Karpas-422 (cell line): ENCODE measurements at regions not wholly inside any gene's neighbourhood (a gene's known extent, or its start where the extent isn't known, plus 50 kb on each side); places are given as distances from the start of the nearest gene placed in this dataset.

ENCODE experiments used
- DNase-seq: peaks from one replicate; pipeline ENCODE4 v3.0.0-alpha.2; 2015
- H2AFZ ChIP-seq: fragments of 200-600 bp; sonication (generic); 2 replicates; pipeline ENCODE4 v1.6.1; 2014; ENCODE audit warnings: antibody characterized with exemption, low read length, mixed read lengths
- H3K27ac ChIP-seq: fragments of 200-600 bp; sonication (generic); 2 replicates; pipeline ENCODE4 v1.5.1; 2014; ENCODE audit warnings: mild to moderate bottlenecking, low read length, moderate library complexity
- H3K27me3 ChIP-seq: fragments of 200-600 bp; sonication (generic); 2 replicates; pipeline ENCODE4 v1.6.1; 2014; ENCODE audit warnings: low read length, mixed read lengths
- H3K36me3 ChIP-seq: fragments of 200-600 bp; sonication (generic); 2 replicates; pipeline ENCODE4 v1.6.1; 2014; ENCODE audit warnings: low read length, mixed read lengths; ENCODE audit not compliant: insufficient read depth
- H3K4me1 ChIP-seq: fragments of 200-600 bp; sonication (generic); 2 replicates; pipeline ENCODE4 v1.6.1; 2014; ENCODE audit warnings: mild to moderate bottlenecking, low read length, mixed read lengths
- H3K4me2 ChIP-seq: fragments of 200-600 bp; sonication (generic); 2 replicates; pipeline ENCODE4 v1.6.1; 2014; ENCODE audit warnings: low read length, low read depth, mild to moderate bottlenecking; ENCODE audit not compliant: poor library complexity, severe bottlenecking
- H3K4me3 ChIP-seq: fragments of 200-600 bp; sonication (generic); 2 replicates; pipeline ENCODE4 v1.5.1; 2014; ENCODE audit warnings: mild to moderate bottlenecking, antibody characterized with exemption, low read length, mixed read lengths
- H3K79me2 ChIP-seq: fragments of 200-600 bp; sonication (generic); 2 replicates; pipeline ENCODE4 v1.6.1; 2014; ENCODE audit warnings: mild to moderate bottlenecking, low read length, mixed read lengths
- H3K9ac ChIP-seq: fragments of 200-600 bp; sonication (generic); 2 replicates; pipeline ENCODE4 v1.6.0; 2014; ENCODE audit warnings: low read length
- H3K9me2 ChIP-seq: fragments of 200-600 bp; sonication (generic), shearing (Covaris generic); replicated peaks from 2 replicates; pipeline ENCODE4 v1.6.0; 2014; ENCODE audit warnings: mild to moderate bottlenecking, low read length, moderate library complexity; ENCODE audit not compliant: insufficient read depth
- H3K9me3 ChIP-seq: fragments of 300-700, 200-600 bp; sonication (generic); 2 replicates; pipeline ENCODE4 v1.6.1; 2014; ENCODE audit warnings: low read length, mixed read lengths
- H4K20me1 ChIP-seq: fragments of 200-600 bp; sonication (generic); 2 replicates; pipeline ENCODE4 v1.6.1; 2014; ENCODE audit warnings: mild to moderate bottlenecking, antibody characterized with exemption, low read length, low read depth; ENCODE audit not compliant: insufficient read depth

DNA sequence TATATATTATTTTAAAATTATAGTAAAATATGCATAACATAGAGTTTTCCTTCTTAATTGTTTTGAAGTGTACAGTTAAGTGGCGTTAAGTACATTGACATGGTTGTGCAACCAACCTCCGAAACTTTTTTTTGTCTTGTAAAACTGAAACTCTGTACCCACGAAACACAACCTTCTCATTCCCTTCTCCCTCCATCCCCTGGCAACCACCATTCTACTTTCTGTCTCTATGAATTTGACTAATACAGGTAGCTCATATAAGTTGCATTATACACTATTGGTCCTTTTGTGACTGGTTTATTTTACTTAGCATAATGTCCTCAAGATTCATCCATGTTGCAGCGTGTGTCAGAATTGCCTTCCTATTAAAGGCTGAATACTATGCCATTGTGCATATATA lies 179.4 kb downstream of the SATB1 start:
- Histone ChIP-seq H3K36me3 (no peaks in the 10 kb centered on the region), H2AFZ (no peak overlapping the region), H3K27ac (no peak overlapping the region), H3K4me1 (no peaks in the 10 kb centered on the region), H3K4me2 (no peak overlapping the region), H4K20me1 (no peaks in the 10 kb centered on the region), H3K27me3 (no peaks in the 10 kb centered on the region), H3K79me2 (no peaks in the 10 kb centered on the region), H3K9me3 (no peaks in the 10 kb centered on the region), H3K4me3 (no peak overlapping the region), H3K9ac (no peak overlapping the region), H3K9me2 (no peaks in the 10 kb centered on the region)
- no peak for DNase-seq

DNA sequence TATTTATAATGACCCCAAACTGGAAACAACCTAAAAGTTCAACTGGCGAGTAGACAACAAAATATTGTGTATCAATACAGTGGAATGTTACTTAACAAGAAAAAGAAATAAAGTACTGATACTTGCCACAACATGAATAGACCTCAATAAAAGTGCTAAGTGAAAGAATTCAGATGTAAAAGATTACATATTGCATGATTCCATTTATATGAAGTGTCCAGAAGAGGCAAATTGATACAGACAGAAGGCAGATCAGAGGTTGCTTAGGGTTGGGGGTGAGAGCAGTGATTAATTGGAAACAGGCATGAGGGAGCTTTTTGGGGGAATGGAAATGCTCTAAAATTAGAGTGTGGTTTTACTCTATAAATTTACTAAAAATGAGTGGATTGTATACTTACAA lies 183.3 kb downstream of the SATB1 start:
- DNase-seq, result no peak
- no peak overlapping the region for H3K27ac ChIP-seq
- no peaks in the 10 kb centered on the region for H3K9me3 ChIP-seq
- no peak overlapping the region for H3K4me3 ChIP-seq
- no peaks in the 10 kb centered on the region for H3K36me3 ChIP-seq
- H3K9ac ChIP-seq, result no peak overlapping the region
- no peaks in the 10 kb centered on the region for H3K4me1 ChIP-seq
- H3K9me2 ChIP-seq, result no peaks in the 10 kb centered on the region
- no peak overlapping the region for H3K4me2 ChIP-seq
- H2AFZ ChIP-seq, result no peak overlapping the region
- H3K79me2 ChIP-seq, result no peaks in the 10 kb centered on the region
- H4K20me1 ChIP-seq, result no peaks in the 10 kb centered on the region
- H3K27me3 ChIP-seq, result no peaks in the 10 kb centered on the region

DNA sequence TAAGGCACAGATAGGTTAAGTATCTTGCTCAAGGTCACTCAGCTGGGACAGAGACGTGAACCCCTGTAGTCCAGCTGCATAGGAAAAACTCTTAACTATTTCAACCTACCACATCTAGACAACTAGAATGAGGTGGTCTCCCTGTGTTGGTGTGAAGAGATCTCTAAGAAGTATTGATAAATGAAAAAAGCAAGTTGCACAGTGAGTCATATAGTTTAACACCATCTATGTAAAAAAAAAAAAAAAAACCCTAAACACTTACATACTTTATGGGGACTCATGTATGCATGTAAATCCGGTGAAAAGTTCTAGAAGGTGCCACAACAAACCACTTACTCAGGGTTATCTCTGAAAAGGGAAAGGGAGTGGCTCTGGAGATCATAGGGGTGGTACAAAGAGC lies 185.5 kb downstream of the SATB1 start:
- H3K9ac ChIP-seq, result no peak overlapping the region
- H3K79me2 ChIP-seq, result no peaks in the 10 kb centered on the region
- H3K9me3 ChIP-seq, result no peaks in the 10 kb centered on the region
- H4K20me1 ChIP-seq, result no peaks in the 10 kb centered on the region
- H3K4me2 ChIP-seq, result no peak overlapping the region
- H3K36me3 ChIP-seq, result no peaks in the 10 kb centered on the region
- DNase-seq, result no peak
- H3K27me3 ChIP-seq, result no peaks in the 10 kb centered on the region
- H3K9me2 ChIP-seq, result no peaks in the 10 kb centered on the region
- no peaks in the 10 kb centered on the region for H3K4me1 ChIP-seq
- H3K4me3 ChIP-seq, result no peak overlapping the region
- no peak overlapping the region for H2AFZ ChIP-seq
- H3K27ac ChIP-seq, result no peak overlapping the region

DNA sequence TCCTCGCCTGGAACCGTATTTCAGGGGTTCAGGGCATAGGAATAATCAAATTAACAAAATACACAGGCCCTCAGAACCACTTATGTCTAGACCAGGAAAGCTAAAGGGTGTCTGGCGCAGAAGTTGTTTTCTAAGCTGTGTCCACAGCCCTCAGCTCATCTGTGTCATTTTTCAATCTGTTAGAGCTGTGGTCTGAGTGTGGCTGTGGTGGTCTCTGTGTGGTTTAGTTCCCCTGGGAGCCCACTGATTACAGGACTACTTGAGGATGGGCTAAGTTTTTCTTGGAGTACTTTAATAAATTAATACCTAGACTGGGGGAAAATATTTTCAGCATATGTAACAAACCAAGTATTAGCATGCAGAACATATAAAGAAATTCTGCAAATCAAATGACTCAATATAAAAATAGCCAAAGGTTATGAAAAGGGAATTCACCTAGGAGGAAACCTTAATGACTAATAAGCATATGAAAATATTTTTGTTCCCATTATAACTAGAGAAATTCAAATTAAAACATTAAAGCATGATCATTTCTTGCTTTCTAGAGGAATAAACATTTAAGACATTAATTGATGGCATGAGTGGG lies 186.3 kb downstream of the SATB1 start:
- Histone ChIP-seq H3K9ac (no peak overlapping the region), H3K4me2 (no peak overlapping the region), H3K9me3 (no peaks in the 10 kb centered on the region), H3K4me1 (no peaks in the 10 kb centered on the region), H3K9me2 (no peaks in the 10 kb centered on the region), H3K4me3 (no peak overlapping the region), H3K36me3 (no peaks in the 10 kb centered on the region), H2AFZ (no peak overlapping the region), H3K27me3 (no peaks in the 10 kb centered on the region), H3K79me2 (no peaks in the 10 kb centered on the region), H4K20me1 (no peaks in the 10 kb centered on the region), H3K27ac (no peak overlapping the region)
- no peak for DNase-seq

DNA sequence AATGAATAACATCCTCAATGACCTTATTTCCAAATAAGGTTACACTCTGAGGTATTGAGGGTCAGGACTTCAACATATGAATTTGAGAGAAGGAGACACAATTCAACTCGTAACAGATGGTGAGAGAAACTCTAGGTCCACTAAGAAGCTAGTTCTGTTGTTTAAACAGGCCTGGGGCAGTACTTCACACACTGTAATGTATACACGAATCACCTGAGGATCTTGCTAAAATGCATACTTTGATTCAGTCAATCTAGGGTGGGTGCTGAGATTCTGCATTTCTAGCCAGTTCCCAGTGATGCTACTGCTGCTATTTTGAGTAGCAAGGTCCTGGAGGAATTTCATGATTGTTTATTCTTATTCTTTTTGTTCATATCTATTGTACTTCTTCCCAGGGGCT lies 186.8 kb downstream of the SATB1 start:
- Histone ChIP-seq H3K9me3 (no peaks in the 10 kb centered on the region), H3K4me2 (no peak overlapping the region), H3K79me2 (no peaks in the 10 kb centered on the region), H3K9ac (no peak overlapping the region), H3K4me1 (no peaks in the 10 kb centered on the region), H3K27ac (no peak overlapping the region), H3K36me3 (no peaks in the 10 kb centered on the region), H3K4me3 (no peak overlapping the region), H2AFZ (no peak overlapping the region), H3K9me2 (no peaks in the 10 kb centered on the region), H4K20me1 (no peaks in the 10 kb centered on the region), H3K27me3 (no peaks in the 10 kb centered on the region)
- DNase-seq, result no peak

DNA sequence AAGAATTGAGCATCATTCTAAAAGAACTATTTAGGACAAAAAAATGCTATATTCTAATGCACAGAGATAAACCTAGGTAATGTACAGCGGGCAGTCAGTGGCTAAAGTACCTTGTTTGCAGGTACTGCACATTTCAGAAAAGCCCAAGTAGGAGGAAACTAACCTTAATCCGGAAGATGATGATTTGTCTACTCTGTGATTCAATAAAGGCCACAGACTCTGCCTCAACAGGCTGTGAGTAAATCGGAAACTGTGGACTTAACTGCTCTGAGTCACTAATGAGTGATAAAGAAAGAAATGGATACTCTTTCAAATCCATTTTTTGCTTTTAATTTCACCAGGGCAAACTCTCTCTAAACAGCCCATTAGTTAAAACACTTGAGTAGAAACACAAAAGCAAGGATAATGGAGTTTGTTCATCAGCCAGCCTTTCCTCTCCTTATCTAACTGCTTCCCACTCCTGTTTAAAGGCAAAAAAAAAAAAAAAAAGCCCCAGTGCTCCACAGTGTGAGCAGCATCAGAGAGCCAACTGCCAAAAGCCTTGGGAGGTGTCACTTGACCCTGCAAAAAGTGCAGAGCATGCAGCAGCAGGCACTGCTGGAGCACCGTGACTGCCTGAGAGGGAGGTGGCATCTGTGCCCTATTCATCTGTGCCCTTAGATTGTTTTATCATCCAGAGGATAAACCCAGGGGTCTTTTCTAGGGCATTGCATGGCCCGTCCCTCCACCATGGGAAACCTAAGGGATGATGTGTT lies 187.7 kb downstream of the SATB1 start:
- Histone ChIP-seq H4K20me1 (no peaks in the 10 kb centered on the region), H3K27me3 (no peaks in the 10 kb centered on the region), H3K4me3 (no peak overlapping the region), H3K9ac (no peak overlapping the region), H3K9me3 (no peaks in the 10 kb centered on the region), H3K4me2 (no peak overlapping the region), H3K36me3 (no peaks in the 10 kb centered on the region), H3K9me2 (no peaks in the 10 kb centered on the region), H3K27ac (no peak overlapping the region), H3K4me1 (no peaks in the 10 kb centered on the region), H3K79me2 (no peaks in the 10 kb centered on the region), H2AFZ (no peak overlapping the region)
- DNase-seq, result no peak

DNA sequence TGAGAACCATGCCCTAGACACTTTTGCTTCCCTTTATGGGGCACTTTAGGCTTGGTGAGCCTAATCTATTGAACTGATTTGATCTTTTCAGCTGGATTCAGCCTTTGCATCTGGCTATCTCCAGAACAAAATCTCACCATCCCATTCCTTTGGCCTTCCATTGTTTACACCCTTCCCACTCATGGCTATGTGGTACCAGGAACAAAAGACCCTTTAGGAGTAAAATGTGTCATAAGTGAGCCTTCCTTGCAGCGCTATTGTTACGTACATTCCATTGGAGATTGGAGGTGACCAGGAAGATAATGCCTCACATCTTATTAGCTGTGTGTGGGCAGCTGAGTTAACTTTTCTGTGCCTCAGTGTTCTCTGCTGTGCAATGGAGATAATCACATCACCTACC lies 188.4 kb downstream of the SATB1 start:
- Histone ChIP-seq H3K4me3 (no peak overlapping the region), H3K36me3 (no peaks in the 10 kb centered on the region), H3K4me2 (no peak overlapping the region), H3K27ac (no peak overlapping the region), H3K79me2 (no peaks in the 10 kb centered on the region), H3K27me3 (no peaks in the 10 kb centered on the region), H3K9ac (no peak overlapping the region), H3K9me2 (no peaks in the 10 kb centered on the region), H3K9me3 (no peaks in the 10 kb centered on the region), H3K4me1 (no peaks in the 10 kb centered on the region), H2AFZ (no peak overlapping the region), H4K20me1 (no peaks in the 10 kb centered on the region)
- no peak for DNase-seq

DNA sequence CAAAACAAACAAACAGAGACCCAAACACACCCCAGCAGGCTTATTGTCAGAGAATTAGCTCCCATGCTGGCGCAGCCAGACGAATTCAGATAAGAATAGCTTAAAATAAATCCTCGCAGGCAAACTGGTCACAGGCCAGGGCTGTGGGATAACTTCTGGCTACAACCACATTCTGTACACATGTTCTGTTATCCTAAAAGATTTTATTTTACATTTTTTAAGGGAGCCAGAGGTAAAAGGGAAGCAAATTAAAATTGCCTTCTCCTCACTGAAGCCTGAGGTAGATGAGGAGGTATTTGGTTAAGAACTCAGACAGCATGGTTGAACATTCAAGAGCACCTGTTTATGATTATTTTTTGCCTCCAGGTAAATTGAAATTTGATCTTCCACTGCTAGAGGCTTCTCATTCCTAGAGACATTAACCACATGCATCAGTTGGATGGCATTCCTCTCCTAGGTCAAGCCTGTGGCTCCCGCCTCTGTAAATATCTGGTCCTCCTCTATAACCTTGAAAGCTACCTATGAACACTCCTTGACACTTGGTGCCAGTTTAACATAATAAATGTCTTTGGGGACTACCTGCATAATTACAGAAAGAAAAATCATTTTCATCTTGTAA lies 190.3 kb downstream of the SATB1 start:
- no peak overlapping the region for H3K9ac ChIP-seq
- no peaks in the 10 kb centered on the region for H3K36me3 ChIP-seq
- no peak overlapping the region for H3K27ac ChIP-seq
- no peak for DNase-seq
- no peak overlapping the region for H3K4me3 ChIP-seq
- no peaks in the 10 kb centered on the region for H3K27me3 ChIP-seq
- H3K9me3 ChIP-seq, result no peaks in the 10 kb centered on the region
- no peak overlapping the region for H2AFZ ChIP-seq
- H3K79me2 ChIP-seq, result no peaks in the 10 kb centered on the region
- no peaks in the 10 kb centered on the region for H3K4me1 ChIP-seq
- H3K9me2 ChIP-seq, result no peaks in the 10 kb centered on the region
- H3K4me2 ChIP-seq, result no peak overlapping the region
- H4K20me1 ChIP-seq, result no peaks in the 10 kb centered on the region
